ENCODE measurements at regions not wholly inside any gene's neighbourhood (a gene's known extent, or its start where the extent isn't known, plus 50 kb on each side); places are given as distances from the start of the nearest gene placed in this dataset.
"Not testable (repeated sequence)": the region's sequence is repeated elsewhere in the genome, so short reads cannot be mapped to it uniquely, and the experiment has no call there.

- DNase-seq = no peak
Measured at GRCh38 chr10:70967591-70968587, 79.5 kb upstream of the PCBD1 start.

DNA sequence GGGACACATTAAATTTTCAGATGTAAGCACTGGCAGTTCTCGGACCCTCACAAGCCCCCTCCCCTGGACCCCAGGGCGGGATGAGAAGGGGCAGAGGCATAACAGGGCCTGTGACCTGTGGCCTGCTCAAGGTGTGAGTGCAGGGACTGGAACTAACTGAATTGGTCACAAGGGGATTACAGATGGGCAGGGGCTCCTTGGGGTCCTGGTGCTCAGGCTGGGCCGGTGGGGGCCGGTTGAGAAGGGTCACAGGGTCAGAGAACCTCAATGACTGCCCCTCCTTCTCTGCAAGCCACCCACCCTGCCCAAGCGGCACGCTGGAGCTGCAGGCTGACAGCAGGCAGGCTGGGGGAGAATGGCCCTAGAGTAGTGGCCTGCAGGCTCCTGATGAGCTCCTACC is 80.8 kb upstream of the PCBD1 start:
- no peak for DNase-seq

- DNase-seq = no peak
Measured at GRCh38 chr10:70970830-70971229, 82.5 kb upstream of the PCBD1 start.

DNA sequence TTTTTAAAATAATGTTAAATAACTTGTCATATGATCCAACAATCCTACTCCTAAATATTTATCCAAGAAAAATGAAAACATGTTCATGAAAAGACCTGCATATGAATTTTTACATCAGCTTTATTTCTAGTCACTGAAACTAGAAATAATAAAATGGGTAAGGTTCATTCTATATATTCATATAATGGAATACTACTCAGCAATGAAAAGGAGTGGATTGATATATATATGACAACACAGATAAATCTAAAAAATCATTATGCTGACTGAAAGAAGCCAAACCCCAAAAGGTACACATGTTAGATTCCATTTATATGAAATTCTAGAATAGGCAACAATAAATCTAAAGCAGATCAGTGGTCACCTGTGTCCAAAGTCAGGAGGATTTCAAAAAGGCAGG is 84.9 kb upstream of the PCBD1 start:
- DNase-seq = no peak

DNA sequence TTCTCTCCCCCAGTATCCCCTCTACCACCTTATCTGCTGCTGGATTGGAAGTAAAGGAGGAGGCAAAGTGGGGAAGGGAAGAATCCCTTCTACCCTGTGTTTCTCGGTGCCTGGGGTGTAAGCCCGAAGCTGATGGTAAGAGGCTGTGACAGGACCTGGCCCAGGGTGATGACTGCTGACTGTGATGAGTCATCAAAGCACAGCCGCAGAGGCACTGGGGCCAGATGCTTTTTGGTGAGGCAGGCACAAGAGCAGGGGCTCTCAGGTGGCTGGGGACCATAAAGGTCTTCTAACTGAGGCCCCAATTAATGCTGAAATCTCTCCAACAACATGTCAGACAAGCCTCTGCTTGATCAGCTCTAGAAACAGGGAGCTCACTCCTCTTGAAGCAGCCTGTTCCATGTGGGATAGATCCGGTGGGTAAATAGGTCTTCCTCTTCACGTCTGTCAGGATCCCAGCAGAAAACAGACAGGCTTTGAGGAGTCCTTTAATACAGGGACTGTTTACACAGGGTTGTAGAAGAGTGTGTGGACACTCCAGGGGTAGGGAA is 86.1 kb upstream of the PCBD1 start:
- no peak for DNase-seq

- no peak for DNase-seq
Measured at GRCh38 chr10:70974920-70975319, 86.6 kb upstream of the PCBD1 start.

DNA sequence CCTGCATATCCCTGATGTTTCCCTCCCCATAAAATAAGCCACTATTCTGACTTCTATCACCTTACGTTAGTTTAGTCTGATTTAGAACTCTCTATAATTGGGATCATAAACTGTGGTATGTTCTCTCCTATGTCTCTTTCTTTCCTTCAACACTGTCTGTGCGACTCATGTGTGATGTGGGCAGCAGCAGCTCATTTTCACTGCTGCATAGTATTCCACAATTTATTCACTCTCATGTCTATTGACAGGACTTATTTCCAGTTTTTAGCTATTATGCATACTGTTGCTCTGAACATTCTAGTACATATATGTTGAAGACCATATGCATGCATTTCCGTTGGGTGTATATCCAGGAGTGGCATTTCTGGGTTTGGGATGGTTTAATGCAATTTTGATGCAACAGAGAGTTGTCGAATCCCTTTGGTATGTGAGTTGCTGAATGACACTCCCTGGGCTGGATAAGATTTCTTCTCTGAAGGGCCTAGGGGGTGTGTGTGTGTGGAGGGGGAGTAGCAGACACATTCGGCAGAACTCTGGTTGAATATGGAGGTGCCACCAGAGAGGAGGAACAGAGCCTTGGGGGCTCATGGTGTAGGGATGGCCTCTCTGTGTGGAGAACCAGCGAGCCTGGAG is 87.8 kb upstream of the PCBD1 start:
- no peak for DNase-seq

- no peak for DNase-seq
Measured at GRCh38 chr10:70977625-70978024, 89.3 kb upstream of the PCBD1 start.

DNA sequence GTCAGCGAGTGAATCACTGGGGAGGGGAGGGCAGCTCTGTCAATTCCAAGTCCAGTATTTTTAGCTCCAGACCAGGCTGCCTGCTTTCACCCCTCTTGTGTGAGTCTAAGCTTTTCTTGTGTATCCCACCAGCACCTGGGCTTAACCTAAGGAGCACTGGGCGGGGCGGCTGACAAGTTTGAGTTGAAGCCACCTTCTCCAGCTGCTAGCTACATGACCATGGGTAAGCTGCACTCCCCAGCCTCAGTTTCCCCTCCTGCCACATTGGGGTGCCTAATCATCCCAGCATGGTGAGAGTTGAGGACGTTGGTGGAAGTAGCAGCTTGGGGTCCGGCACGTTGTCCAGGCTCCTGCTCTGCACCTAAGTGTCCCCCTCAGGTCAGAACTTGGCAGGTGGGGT is 89.8 kb upstream of the PCBD1 start:
- no peak for DNase-seq

GRCh38 chr10:70978816-70979480 is 90.6 kb upstream of the PCBD1 start:
- no peak for DNase-seq

GRCh38 chr10:70980687-70981086 is 92.3 kb upstream of the PCBD1 start:
- no peak for DNase-seq

DNA sequence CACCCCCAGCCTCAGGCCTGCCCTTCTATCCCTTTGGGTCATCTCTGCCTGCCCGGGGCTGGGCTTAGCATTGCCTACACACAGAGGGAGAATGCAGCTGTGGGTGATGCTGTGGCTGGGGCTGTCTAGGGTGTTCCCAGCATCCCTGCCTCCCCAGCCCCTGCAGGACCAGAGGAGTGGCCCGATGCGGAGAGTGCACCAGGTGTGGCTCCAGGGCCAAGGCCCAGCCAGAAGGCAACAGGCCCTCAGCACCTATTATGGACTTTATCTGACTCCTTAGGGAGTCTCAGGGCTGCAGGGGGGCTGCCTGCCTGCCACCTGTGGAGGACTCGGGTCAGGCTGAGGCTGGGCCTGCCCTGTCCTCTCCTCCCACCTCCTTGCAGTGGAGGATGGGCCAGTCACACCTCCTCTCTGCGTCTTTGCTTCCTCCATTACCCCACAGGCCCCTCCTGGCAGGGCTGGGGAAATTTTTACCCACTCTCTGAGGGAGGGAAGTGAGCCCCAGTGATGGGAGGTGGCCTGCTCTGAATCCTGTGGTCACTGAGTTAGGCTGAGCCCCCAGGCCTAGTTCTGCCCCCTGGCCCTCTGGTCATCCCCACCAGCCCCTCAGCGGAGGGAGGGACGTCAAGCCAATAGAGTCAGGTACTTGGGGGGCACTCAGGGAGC is 92.9 kb upstream of the PCBD1 start:
- no peak for DNase-seq

- DNase-seq = no peak
Measured at GRCh38 chr10:70981936-70982335, 93.6 kb upstream of the PCBD1 start.

- DNase-seq = no peak
Measured at GRCh38 chr10:70982443-70982842, 94.1 kb upstream of the PCBD1 start.

- no peak for DNase-seq
Measured at GRCh38 chr10:70984986-70985722, 96.8 kb upstream of the PCBD1 start.

- DNase-seq = no peak
Measured at GRCh38 chr10:70985824-70986622, 97.7 kb upstream of the PCBD1 start.

DNA sequence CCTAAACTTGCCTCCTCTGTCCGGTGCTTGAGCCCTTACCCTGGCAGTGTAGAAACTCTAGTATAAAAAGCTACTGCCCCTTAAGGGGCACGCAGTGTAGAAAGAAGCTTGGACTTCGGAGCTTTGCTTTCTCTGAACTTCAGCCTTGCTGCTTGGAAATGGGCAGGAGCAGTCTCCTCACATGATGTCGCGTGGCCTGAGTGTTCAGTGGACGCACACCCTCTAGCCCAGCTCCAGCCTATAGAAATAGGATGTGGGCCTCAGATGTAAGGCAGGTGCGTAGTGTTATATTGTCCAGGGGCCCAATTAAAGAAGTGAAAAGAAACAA is 98.2 kb upstream of the PCBD1 start:
- DNase-seq = no peak

DNA sequence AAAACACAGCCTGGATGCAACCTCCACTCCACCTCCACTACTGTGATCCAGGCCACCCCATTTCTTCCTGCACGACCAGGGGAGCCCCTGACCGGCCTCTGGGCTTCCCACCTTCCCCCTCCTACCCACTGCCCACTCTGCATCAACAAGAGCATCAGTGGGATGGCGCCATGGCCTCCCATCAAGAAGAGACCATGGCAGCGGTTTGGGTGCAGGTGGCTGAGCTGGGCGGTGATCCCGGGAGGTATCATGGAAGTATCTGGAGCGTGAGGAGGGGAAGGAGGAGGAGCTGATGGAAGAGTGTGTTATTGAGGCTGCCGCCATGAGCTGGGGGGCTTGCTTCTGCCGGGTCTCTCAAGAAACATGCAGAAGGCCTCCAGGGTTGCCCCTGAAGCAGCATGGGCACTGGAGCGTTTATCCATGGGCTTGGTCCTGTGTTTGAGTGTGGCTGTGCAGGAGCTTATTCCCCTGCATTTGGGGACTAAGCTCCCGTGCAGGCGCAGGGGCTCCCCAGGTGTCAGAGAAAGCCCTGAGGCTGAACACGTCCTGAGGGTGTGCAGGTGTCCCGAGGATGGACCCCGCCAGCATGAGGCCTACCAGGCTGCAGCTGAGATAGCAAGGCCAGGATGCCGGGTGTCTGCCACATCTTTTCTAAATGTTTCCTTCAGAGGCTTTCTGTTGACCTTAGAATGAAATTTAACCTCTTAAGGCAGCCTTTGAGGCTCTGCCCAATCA is 99.2 kb upstream of the PCBD1 start:
- no peak for DNase-seq

DNA sequence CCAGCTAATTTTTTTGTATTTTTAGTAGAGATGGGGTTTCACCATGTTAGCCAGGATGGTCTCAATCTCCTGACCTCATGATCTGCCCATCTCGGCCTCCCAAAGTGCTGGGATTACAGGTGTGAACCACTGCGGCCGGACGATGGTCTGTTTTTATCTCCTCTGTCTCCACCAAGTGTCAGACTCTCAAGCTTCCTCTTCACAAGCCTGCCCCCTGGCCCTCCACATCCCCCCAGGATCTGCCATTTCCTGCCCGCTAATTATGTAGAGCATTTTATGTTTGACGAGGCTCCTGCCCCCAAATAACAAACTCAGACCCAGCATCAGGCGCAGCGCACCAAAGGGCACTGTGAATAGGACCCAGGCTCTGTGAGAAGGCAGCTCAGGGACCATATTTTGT is 101.8 kb upstream of the PCBD1 start:
- not testable (repeated sequence) for DNase-seq

DNA sequence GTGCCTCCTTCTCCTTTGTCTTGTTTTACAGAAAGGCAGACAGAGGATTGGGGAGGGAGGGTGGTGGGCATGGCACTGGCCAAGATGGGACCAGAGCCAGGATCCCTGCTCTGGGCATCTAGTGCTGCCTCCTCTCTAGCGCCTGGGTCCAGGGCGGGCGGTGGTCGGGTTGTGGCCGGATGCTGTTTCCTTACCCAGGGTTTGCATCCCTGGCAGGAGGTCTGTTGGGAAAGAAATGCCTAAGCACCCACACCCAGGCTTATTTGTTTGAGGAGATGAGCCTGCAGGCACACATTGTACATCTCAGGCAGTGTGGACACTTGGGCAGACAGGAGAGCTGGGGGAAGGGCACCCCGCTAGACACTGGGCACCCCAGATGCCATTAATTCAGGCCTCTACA is 102.3 kb upstream of the PCBD1 start:
- DNase-seq = no peak

All from NCI-H1092 (cell line).